22Rv1 (cell line): ENCODE measurements at regions not wholly inside any gene's neighbourhood (a gene's known extent, or its start where the extent isn't known, plus 50 kb on each side); places are given as distances from the start of the nearest gene placed in this dataset.

ENCODE experiments used
- ZFX ChIP-seq: fragments of 450-650 bp; IDR thresholded peaks from 2 replicates; pipeline ENCODE4 v1.6.1; 2017; ENCODE audit warnings: antibody characterized with exemption, borderline replicate concordance
- TF ChIP-seq, protein P1 (sequence below): fragments of 450-650 bp; IDR thresholded peaks from 2 replicates; pipeline ENCODE4 v1.5.1; 2017; ENCODE audit warnings: mild to moderate bottlenecking

DNA sequence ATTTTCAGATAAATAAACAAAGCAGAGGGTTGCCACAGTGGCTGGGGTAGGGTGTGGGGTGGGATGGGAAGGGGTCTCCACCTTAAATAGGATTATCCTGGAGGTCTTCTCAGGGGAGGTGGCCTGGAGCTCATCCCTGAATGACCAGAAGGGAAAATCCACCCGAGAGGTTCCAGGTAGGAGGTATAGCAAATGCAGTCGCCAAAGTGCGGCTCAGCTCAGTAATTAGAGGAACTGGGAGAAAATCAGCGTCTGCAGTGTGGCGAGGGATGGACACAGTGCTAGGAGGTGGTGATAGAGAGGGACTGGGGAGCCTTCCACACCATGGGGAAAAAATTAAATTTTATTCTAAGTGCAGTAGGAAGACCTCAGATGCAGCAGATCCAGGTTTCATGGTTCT, 584.5 kb downstream of the MATN1 start:
- TF ChIP-seq, protein P1, sequence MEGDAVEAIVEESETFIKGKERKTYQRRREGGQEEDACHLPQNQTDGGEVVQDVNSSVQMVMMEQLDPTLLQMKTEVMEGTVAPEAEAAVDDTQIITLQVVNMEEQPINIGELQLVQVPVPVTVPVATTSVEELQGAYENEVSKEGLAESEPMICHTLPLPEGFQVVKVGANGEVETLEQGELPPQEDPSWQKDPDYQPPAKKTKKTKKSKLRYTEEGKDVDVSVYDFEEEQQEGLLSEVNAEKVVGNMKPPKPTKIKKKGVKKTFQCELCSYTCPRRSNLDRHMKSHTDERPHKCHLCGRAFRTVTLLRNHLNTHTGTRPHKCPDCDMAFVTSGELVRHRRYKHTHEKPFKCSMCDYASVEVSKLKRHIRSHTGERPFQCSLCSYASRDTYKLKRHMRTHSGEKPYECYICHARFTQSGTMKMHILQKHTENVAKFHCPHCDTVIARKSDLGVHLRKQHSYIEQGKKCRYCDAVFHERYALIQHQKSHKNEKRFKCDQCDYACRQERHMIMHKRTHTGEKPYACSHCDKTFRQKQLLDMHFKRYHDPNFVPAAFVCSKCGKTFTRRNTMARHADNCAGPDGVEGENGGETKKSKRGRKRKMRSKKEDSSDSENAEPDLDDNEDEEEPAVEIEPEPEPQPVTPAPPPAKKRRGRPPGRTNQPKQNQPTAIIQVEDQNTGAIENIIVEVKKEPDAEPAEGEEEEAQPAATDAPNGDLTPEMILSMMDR, result no peak
- TF ChIP-seq ZFX, result no peak
